HEK293T (cell line): ENCODE measurements at regions not wholly inside any gene's neighbourhood (a gene's known extent, or its start where the extent isn't known, plus 50 kb on each side); places are given as distances from the start of the nearest gene placed in this dataset.

Experiments
- CTCF ChIA-PET: fragments of 350-600 bp; formaldehyde crosslinking; extraction: SDS; loops from one replicate; lab custom pipeline; 2021; ENCODE audit warnings: antibody characterized with exemption, inconsistent platforms; lab: Yijun Ruan, JAX
- POLR2A ChIA-PET: fragments of 350-600 bp; formaldehyde crosslinking; extraction: SDS; loops from one replicate; lab custom pipeline; 2020; ENCODE audit warnings: antibody characterized with exemption, inconsistent platforms; lab: Yijun Ruan, JAX
- DNase-seq: peaks from one replicate; pipeline ENCODE4 v3.0.0; 2012; ENCODE audit warnings: mixed read lengths; ENCODE audit errors: extremely low spot score
- ARNT ChIP-seq: fragments of 450-650 bp; IDR thresholded peaks from 2 replicates; pipeline ENCODE4 v1.6.1; 2017; ENCODE audit warnings: mild to moderate bottlenecking
- BHLHE40 ChIP-seq: fragments of 450-650 bp; IDR thresholded peaks from 2 replicates; pipeline ENCODE4 v1.6.1; 2016; ENCODE audit warnings: mild to moderate bottlenecking, moderate library complexity, borderline replicate concordance
- CTBP1 ChIP-seq: fragments of 450-650 bp; IDR thresholded peaks from 2 replicates; pipeline ENCODE4 v1.6.1; 2016; ENCODE audit warnings: borderline replicate concordance
- ELF4 ChIP-seq: fragments of 450-650 bp; IDR thresholded peaks from 2 replicates; pipeline ENCODE4 v1.6.1; 2017; ENCODE audit warnings: antibody characterized with exemption
- FOXA1 ChIP-seq: fragments of 450-650 bp; IDR thresholded peaks from 2 replicates; pipeline ENCODE4 v1.6.1; 2016; ENCODE audit warnings: mild to moderate bottlenecking
- FOXK2 ChIP-seq: fragments of 450-650 bp; IDR thresholded peaks from 2 replicates; pipeline ENCODE4 v1.6.1; 2016; ENCODE audit warnings: mild to moderate bottlenecking
- FOXM1 ChIP-seq: fragments of 450-650 bp; IDR thresholded peaks from 2 replicates; pipeline ENCODE4 v1.6.1; 2017; ENCODE audit warnings: mild to moderate bottlenecking, borderline replicate concordance
- HDGF ChIP-seq: fragments of 450-650 bp; IDR thresholded peaks from 2 replicates; pipeline ENCODE4 v1.6.1; 2017; ENCODE audit warnings: antibody characterized with exemption, borderline replicate concordance
- L3MBTL2 ChIP-seq: fragments of 450-650 bp; conservative IDR thresholded peaks from 2 replicates; pipeline ENCODE4 v1.6.1; 2016; ENCODE audit warnings: mild to moderate bottlenecking
- LEF1 ChIP-seq: fragments of 450-650 bp; IDR thresholded peaks from 2 replicates; pipeline ENCODE4 v1.6.1; 2017; ENCODE audit warnings: mild to moderate bottlenecking, borderline replicate concordance
- NFRKB ChIP-seq: fragments of 450-650 bp; IDR thresholded peaks from 2 replicates; pipeline ENCODE4 v1.6.1; 2016; ENCODE audit warnings: mild to moderate bottlenecking, moderate library complexity
- PKNOX1 ChIP-seq: fragments of 450-650 bp; IDR thresholded peaks from 2 replicates; pipeline ENCODE4 v1.6.1; 2016
- SP1 ChIP-seq: fragments of 450-650 bp; IDR thresholded peaks from 2 replicates; pipeline ENCODE4 v1.6.1; 2017
- SUZ12 ChIP-seq: fragments of 450-650 bp; IDR thresholded peaks from 2 replicates; pipeline ENCODE4 v1.6.1; 2016; ENCODE audit warnings: mild to moderate bottlenecking
- TARDBP ChIP-seq: fragments of 450-650 bp; IDR thresholded peaks from 2 replicates; pipeline ENCODE4 v1.6.1; 2016
- ZNF384 ChIP-seq: fragments of 450-650 bp; IDR thresholded peaks from 2 replicates; pipeline ENCODE4 v1.6.1; 2016

DNA sequence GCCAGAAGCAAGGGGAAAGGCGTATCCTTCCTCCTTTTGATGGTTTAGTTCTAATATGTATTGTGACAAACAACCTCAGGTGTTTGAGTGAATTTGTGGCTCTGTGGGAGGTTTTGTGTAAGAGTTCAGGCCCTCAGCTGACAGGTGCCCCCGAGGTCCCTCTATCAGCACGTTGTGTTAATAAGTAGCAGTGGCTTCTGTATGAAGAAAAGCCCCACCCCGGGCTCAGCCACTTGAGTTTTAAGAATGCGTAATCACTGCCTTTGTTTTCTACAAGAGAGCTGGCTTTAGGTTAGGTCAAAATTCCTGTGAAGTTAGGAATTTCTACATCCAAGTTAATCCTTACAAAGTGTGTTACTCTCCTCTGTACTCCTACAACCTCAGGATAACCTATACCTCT, 92.4 kb upstream of the PGBD5 start:
- CTCF ChIA-PET: interaction anchor here (0.6 kb wide), 1 partner anchor 94 kb away, joined by 3 read pairs; no protein-coding TSS in a partner anchor
- DNase-seq: no peak
- POLR2A ChIA-PET: no interaction called here
- TF ChIP-seq ELF4 (no peak), BHLHE40 (no peak), ZNF384 (no peak), SP1 (no peak), FOXM1 (no peak), NFRKB (no peak), PKNOX1 (no peak), FOXK2 (no peak), L3MBTL2 (no peak), FOXA1 (no peak), ARNT (no peak), HDGF (no peak), CTBP1 (no peak), LEF1 (no peak)

GRCh38 chr1:230517786-230518185, 91.7 kb upstream of the PGBD5 start:
- DNase-seq: no peak
- CTCF ChIA-PET: no interaction called here
- POLR2A ChIA-PET: no interaction called here
- TF ChIP-seq FOXM1 (no peak), SP1 (no peak), L3MBTL2 (no peak), HDGF (no peak), CTBP1 (no peak), PKNOX1 (no peak), LEF1 (no peak), ARNT (no peak), FOXK2 (no peak), SUZ12 (no peak), NFRKB (no peak), ZNF384 (no peak), ELF4 (no peak), FOXA1 (no peak), BHLHE40 (no peak), TARDBP (no peak)

DNA sequence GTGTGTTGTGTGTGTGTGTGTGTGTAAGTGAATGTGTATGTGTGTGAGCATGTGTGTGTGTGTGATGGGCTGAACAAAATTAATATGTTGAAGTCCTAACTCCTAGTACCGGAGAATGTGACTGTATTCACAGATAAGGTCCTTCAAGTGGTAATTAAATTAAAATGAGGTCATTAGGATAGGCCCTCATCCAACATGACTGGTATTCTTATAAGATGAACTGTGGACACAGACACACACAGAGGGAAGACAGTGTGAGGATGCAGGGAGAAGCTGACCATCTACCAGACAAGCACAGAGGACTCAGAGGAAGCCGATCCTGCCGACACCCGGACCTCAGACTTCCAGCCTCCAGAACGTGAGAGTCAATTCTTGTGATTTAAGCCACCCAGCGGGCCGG, 91.2 kb upstream of the PGBD5 start:
- TF ChIP-seq BHLHE40: no peak
- no peak for TF ChIP-seq SUZ12
- TF ChIP-seq ZNF384: no peak
- TF ChIP-seq LEF1: no peak
- TF ChIP-seq FOXM1: no peak
- no peak for TF ChIP-seq HDGF
- POLR2A ChIA-PET: no interaction called here
- CTCF ChIA-PET: no interaction called here
- DNase-seq: no peak

- POLR2A ChIA-PET: no interaction called here
- DNase-seq: no peak
- CTCF ChIA-PET: no interaction called here
- TF ChIP-seq SUZ12 (no peak), ARNT (no peak), LEF1 (no peak), BHLHE40 (no peak), NFRKB (no peak), FOXK2 (no peak), FOXM1 (no peak), SP1 (no peak), L3MBTL2 (no peak), ZNF384 (no peak), HDGF (no peak), FOXA1 (no peak), ELF4 (no peak), CTBP1 (no peak), TARDBP (no peak), PKNOX1 (no peak)
Observed at GRCh38 chr1:230516889-230517288, 90.8 kb upstream of the PGBD5 start.

DNA sequence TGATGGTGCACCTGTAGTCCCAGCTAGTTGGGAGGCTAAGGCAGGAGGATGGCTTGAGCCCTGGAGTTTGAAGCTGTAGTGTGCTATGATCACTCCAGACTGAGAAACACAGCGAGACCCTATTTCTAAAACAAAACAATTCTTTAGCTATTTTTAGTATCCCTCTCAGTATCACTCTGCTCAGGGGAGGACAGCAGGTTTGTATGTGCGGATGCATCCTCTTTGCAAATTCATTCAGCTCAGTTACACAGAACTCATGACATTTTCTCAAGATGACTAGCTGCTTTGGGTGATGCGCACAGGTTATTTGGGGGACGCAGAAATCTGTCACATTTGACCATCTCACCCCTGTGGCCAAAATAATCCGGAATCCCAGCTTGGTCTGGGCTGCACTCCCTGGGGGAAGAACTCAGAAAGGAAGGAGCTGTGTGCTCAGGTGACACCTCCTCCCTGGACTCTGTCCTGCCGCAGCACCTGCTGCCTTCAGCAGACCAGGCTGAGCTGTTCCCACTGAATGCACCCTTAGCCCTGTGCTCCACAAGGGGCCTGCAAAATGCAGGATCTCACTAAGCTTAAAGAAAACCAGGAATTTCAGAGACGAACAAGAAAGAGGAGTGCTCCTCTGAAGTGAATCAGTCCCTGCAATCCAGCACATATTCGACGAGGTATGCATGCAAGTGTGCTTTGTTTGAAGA, 89.5 kb upstream of the PGBD5 start:
- CTCF ChIA-PET: interaction anchor here (0.6 kb wide), 1 partner anchor 8 kb away, joined by 3 read pairs; no protein-coding TSS in a partner anchor
- TF ChIP-seq ARNT (no peak), BHLHE40 (no peak), L3MBTL2 (no peak), TARDBP (no peak), CTBP1 (no peak), FOXK2 (no peak), FOXM1 (no peak), FOXA1 (no peak), ZNF384 (no peak), LEF1 (no peak), PKNOX1 (no peak), SUZ12 (no peak), NFRKB (no peak), SP1 (no peak), HDGF (no peak), ELF4 (no peak)
- POLR2A ChIA-PET: no interaction called here
- DNase-seq: no peak

DNA sequence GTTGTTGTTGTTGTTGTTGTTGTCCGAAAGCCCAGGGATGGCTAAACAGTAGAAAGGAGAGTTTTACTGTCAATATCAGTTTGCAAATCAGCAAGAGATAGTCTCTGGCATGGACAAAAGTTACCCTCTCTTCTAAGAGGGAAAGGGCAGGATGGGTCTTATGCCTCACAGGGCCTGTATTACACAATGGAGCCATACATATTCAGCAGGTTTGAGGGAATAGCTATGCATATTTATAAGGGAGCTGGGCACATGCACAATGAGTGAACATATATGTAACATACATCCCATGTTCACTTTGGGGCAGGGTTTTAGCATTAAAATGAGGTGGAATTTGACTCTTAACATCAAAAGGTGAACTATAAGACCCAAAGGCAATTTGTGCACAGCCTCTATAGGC, 84.4 kb upstream of the PGBD5 start:
- TF ChIP-seq SUZ12: no peak
- no peak for TF ChIP-seq TARDBP
- no peak for TF ChIP-seq LEF1
- TF ChIP-seq HDGF: no peak
- no peak for TF ChIP-seq NFRKB
- TF ChIP-seq SP1: no peak
- TF ChIP-seq ELF4: no peak
- TF ChIP-seq ZNF384: no peak
- TF ChIP-seq FOXM1: no peak
- no peak for TF ChIP-seq L3MBTL2
- TF ChIP-seq BHLHE40: no peak
- no peak for TF ChIP-seq ARNT
- no peak for TF ChIP-seq CTBP1
- TF ChIP-seq PKNOX1: no peak
- no peak for TF ChIP-seq FOXA1
- no peak for TF ChIP-seq FOXK2
- no peak for DNase-seq
- CTCF ChIA-PET: no interaction called here
- POLR2A ChIA-PET: no interaction called here
